HL-60 (cell line): ENCODE measurements at regions not wholly inside any gene's neighbourhood (a gene's known extent, or its start where the extent isn't known, plus 50 kb on each side); places are given as distances from the start of the nearest gene placed in this dataset.

Experiments used
- DNase-seq, 2 experiments: peaks; one replicate each; pipeline ENCODE4 v3.0.0-alpha.2; 2010 to 2020; ENCODE audit warnings: low read depth in 1 of 2, low spot score in 1 of 2
- H3K27ac ChIP-seq: fragments of 250-450 bp; sonication (Bioruptor Pico); replicated peaks from 2 replicates; pipeline ENCODE4 v1.5.1; 2020; ENCODE audit warnings: mild to moderate bottlenecking, moderate library complexity
- H3K27me3 ChIP-seq: fragments of 250-450 bp; sonication (Bioruptor Pico); 2 replicates; pipeline ENCODE4 v1.5.1; 2021; ENCODE audit warnings: mild to moderate bottlenecking, moderate library complexity; ENCODE audit not compliant: insufficient read depth, poor library complexity, severe bottlenecking
- H3K4me3 ChIP-seq: replicated peaks from 2 replicates; pipeline ENCODE4 v1.5.1; 2011; ENCODE audit warnings: mild to moderate bottlenecking, control low read depth, low read length; ENCODE audit not compliant: insufficient read depth
- GABPA ChIP-seq: IDR thresholded peaks from 2 replicates; pipeline ENCODE4 v1.6.1; 2012; ENCODE audit warnings: low read depth
- POLR2AphosphoS5 ChIP-seq: IDR thresholded peaks from 2 replicates; pipeline ENCODE4 v1.6.1; 2012; ENCODE audit warnings: low read depth
- SPI1 ChIP-seq: IDR thresholded peaks from 2 replicates; pipeline ENCODE4 v1.6.1; 2012; ENCODE audit warnings: low read depth, mild to moderate bottlenecking, borderline replicate concordance
- TF ChIP-seq, protein P1 (sequence below): IDR thresholded peaks from one replicate; pipeline ENCODE4 v1.5.1; 2011; ENCODE audit warnings: low read length, control low read depth, inconsistent platforms; ENCODE audit not compliant: insufficient read depth
- TF ChIP-seq, protein P2 (sequence below): IDR thresholded peaks from 2 replicates; pipeline ENCODE4 v1.6.1; 2012; ENCODE audit warnings: low read depth; ENCODE audit not compliant: insufficient replicate concordance

GRCh38 chr11:95500466-95500865 lies 269.5 kb upstream of the SESN3 start:
- TF ChIP-seq SPI1 (no peak), POLR2AphosphoS5 (no peak), GABPA (no peak)
- TF ChIP-seq, protein P1, sequence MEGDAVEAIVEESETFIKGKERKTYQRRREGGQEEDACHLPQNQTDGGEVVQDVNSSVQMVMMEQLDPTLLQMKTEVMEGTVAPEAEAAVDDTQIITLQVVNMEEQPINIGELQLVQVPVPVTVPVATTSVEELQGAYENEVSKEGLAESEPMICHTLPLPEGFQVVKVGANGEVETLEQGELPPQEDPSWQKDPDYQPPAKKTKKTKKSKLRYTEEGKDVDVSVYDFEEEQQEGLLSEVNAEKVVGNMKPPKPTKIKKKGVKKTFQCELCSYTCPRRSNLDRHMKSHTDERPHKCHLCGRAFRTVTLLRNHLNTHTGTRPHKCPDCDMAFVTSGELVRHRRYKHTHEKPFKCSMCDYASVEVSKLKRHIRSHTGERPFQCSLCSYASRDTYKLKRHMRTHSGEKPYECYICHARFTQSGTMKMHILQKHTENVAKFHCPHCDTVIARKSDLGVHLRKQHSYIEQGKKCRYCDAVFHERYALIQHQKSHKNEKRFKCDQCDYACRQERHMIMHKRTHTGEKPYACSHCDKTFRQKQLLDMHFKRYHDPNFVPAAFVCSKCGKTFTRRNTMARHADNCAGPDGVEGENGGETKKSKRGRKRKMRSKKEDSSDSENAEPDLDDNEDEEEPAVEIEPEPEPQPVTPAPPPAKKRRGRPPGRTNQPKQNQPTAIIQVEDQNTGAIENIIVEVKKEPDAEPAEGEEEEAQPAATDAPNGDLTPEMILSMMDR: no peak
- TF ChIP-seq, protein P2, sequence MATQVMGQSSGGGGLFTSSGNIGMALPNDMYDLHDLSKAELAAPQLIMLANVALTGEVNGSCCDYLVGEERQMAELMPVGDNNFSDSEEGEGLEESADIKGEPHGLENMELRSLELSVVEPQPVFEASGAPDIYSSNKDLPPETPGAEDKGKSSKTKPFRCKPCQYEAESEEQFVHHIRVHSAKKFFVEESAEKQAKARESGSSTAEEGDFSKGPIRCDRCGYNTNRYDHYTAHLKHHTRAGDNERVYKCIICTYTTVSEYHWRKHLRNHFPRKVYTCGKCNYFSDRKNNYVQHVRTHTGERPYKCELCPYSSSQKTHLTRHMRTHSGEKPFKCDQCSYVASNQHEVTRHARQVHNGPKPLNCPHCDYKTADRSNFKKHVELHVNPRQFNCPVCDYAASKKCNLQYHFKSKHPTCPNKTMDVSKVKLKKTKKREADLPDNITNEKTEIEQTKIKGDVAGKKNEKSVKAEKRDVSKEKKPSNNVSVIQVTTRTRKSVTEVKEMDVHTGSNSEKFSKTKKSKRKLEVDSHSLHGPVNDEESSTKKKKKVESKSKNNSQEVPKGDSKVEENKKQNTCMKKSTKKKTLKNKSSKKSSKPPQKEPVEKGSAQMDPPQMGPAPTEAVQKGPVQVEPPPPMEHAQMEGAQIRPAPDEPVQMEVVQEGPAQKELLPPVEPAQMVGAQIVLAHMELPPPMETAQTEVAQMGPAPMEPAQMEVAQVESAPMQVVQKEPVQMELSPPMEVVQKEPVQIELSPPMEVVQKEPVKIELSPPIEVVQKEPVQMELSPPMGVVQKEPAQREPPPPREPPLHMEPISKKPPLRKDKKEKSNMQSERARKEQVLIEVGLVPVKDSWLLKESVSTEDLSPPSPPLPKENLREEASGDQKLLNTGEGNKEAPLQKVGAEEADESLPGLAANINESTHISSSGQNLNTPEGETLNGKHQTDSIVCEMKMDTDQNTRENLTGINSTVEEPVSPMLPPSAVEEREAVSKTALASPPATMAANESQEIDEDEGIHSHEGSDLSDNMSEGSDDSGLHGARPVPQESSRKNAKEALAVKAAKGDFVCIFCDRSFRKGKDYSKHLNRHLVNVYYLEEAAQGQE: no peak
- no peak for DNase-seq

GRCh38 chr11:95499516-95500135 lies 268.6 kb upstream of the SESN3 start:
- H3K27me3 ChIP-seq: no peaks in the 10 kb centered on the region
- no peak overlapping the region for H3K4me3 ChIP-seq
- TF ChIP-seq SPI1: no peak
- TF ChIP-seq, protein P2: no peak
- TF ChIP-seq POLR2AphosphoS5: no peak
- TF ChIP-seq, protein P1: no peak
- no peak for TF ChIP-seq GABPA
- no peak for DNase-seq
- H3K27ac ChIP-seq: no peak overlapping the region

More at GRCh38 chr11:95500466-95500865, 269.5 kb upstream of the SESN3 start:
- H3K27me3 ChIP-seq: no peaks in the 10 kb centered on the region
- H3K4me3 ChIP-seq: no peak overlapping the region
- no peak overlapping the region for H3K27ac ChIP-seq

- no peak for DNase-seq
- Histone ChIP-seq H3K27ac (no peak overlapping the region), H3K27me3 (no peaks in the 10 kb centered on the region), H3K4me3 (no peak overlapping the region)
- TF ChIP-seq, protein P1: no peak
- no peak for TF ChIP-seq GABPA
- TF ChIP-seq, protein P2: no peak
Measured at GRCh38 chr11:95498722-95499425, 267.9 kb upstream of the SESN3 start.
